ENCODE measurements at regions not wholly inside any gene's neighbourhood (a gene's known extent, or its start where the extent isn't known, plus 50 kb on each side); places are given as distances from the start of the nearest gene placed in this dataset.

GRCh38 chr9:24931894-24932293 lies 386.2 kb upstream of the IZUMO3 start:
- no peak for TF ChIP-seq ZFX (IDR thresholded peaks at IDR 0.05)
- TF ChIP-seq, protein P1, sequence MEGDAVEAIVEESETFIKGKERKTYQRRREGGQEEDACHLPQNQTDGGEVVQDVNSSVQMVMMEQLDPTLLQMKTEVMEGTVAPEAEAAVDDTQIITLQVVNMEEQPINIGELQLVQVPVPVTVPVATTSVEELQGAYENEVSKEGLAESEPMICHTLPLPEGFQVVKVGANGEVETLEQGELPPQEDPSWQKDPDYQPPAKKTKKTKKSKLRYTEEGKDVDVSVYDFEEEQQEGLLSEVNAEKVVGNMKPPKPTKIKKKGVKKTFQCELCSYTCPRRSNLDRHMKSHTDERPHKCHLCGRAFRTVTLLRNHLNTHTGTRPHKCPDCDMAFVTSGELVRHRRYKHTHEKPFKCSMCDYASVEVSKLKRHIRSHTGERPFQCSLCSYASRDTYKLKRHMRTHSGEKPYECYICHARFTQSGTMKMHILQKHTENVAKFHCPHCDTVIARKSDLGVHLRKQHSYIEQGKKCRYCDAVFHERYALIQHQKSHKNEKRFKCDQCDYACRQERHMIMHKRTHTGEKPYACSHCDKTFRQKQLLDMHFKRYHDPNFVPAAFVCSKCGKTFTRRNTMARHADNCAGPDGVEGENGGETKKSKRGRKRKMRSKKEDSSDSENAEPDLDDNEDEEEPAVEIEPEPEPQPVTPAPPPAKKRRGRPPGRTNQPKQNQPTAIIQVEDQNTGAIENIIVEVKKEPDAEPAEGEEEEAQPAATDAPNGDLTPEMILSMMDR (conservative IDR thresholded peaks at IDR 0.05), result no peak

Data from C4-2B (cell line).